ENCODE measurements at regions not wholly inside any gene's neighbourhood (a gene's known extent, or its start where the extent isn't known, plus 50 kb on each side); places are given as distances from the start of the nearest gene placed in this dataset.
A peak's percentile ranks its signal among the peaks of the same experiment; 100 is the strongest.

- TF ChIP-seq CTCF (IDR thresholded peaks at IDR 0.05; ENCODE audit: control extremely low read depth, extremely low read depth), result no peak
- H3K9ac ChIP-seq (ENCODE audit: insufficient read depth in 1 of 2, low read length in 2 of 2), result no peak overlapping the region
- ATAC-seq (ENCODE audit: insufficient read depth, low FRiP score) (no peak), DNase-seq (no peak)
- H3K27me3 ChIP-seq (ENCODE audit: control insufficient read depth in 3 of 3, insufficient read depth in 3 of 3, low read length in 2 of 3), result peaks cover 0 to 11% (median 0%) of the 10 kb centered on the region in 3 donors
- no peaks in the 10 kb centered on the region for H3K4me1 ChIP-seq (ENCODE audit: control insufficient read depth in 5 of 5, insufficient read depth in 5 of 5, low read length in 5 of 5)
- no peaks in the 10 kb centered on the region for H3K9me3 ChIP-seq (ENCODE audit: control insufficient read depth in 4 of 4, insufficient read depth in 3 of 4, low read length in 3 of 4)
- H3K36me3 ChIP-seq (ENCODE audit: control insufficient read depth in 4 of 4, insufficient read depth in 4 of 4, low read length in 4 of 4), result no peaks in the 10 kb centered on the region
- WGBS, 2 donors, result 59 to 63% methylated on average over 6 of the region's 6 CpGs
- H3K4me3 ChIP-seq, result no peak overlapping the region
- no peak overlapping the region for H3K27ac ChIP-seq (ENCODE audit: low read depth in 1 of 2, low read length in 1 of 2)
Measured at GRCh38 chr1:29744684-29745490, 508.6 kb downstream of the PTPRU start.

GRCh38 chr1:29743931-29744330, 507.6 kb downstream of the PTPRU start:
- ATAC-seq (ENCODE audit: insufficient read depth, low FRiP score), result no peak
- WGBS, 2 donors, result 83 to 86% methylated on average over 7 of the region's 7 CpGs

GRCh38 chr1:29743264-29743663, 506.9 kb downstream of the PTPRU start:
- 84 to 87% methylated on average over 5 of the region's 5 CpGs for WGBS, 2 donors
- Histone ChIP-seq H3K4me3 (no peak overlapping the region), H3K9me3 (ENCODE audit: control insufficient read depth in 4 of 4, insufficient read depth in 3 of 4, low read length in 3 of 4) (peaks cover 0 to 8% (median 0%) of the 10 kb centered on the region in 4 donors), H3K36me3 (ENCODE audit: control insufficient read depth in 4 of 4, insufficient read depth in 4 of 4, low read length in 4 of 4) (no peaks in the 10 kb centered on the region), H3K4me1 (ENCODE audit: control insufficient read depth in 5 of 5, insufficient read depth in 5 of 5, low read length in 5 of 5) (no peaks in the 10 kb centered on the region), H3K27me3 (ENCODE audit: control insufficient read depth in 3 of 3, insufficient read depth in 3 of 3, low read length in 2 of 3) (peaks cover 0 to 11% (median 0%) of the 10 kb centered on the region in 3 donors), H3K9ac (ENCODE audit: insufficient read depth in 1 of 2, low read length in 2 of 2) (no peak overlapping the region), H3K27ac (ENCODE audit: low read depth in 1 of 2, low read length in 1 of 2) (no peak overlapping the region)
- peak in 1 of 3 donors; percentile 5 for DNase-seq
- no peak for ATAC-seq (ENCODE audit: insufficient read depth, low FRiP score)
- no peak for TF ChIP-seq CTCF (IDR thresholded peaks at IDR 0.05; ENCODE audit: control extremely low read depth, extremely low read depth)

More at GRCh38 chr1:29743931-29744330, 507.6 kb downstream of the PTPRU start:
- peaks cover 0 to 11% (median 0%) of the 10 kb centered on the region in 3 donors for H3K27me3 ChIP-seq (ENCODE audit: control insufficient read depth in 3 of 3, insufficient read depth in 3 of 3, low read length in 2 of 3)
- H3K27ac ChIP-seq (ENCODE audit: low read depth in 1 of 2, low read length in 1 of 2), result no peak overlapping the region
- no peak for TF ChIP-seq CTCF (IDR thresholded peaks at IDR 0.05; ENCODE audit: control extremely low read depth, extremely low read depth)
- no peak overlapping the region for H3K4me3 ChIP-seq
- no peaks in the 10 kb centered on the region for H3K36me3 ChIP-seq (ENCODE audit: control insufficient read depth in 4 of 4, insufficient read depth in 4 of 4, low read length in 4 of 4)
- H3K9me3 ChIP-seq (ENCODE audit: control insufficient read depth in 4 of 4, insufficient read depth in 3 of 4, low read length in 3 of 4), result peaks cover 0 to 4% (median 0%) of the 10 kb centered on the region in 4 donors
- no peaks in the 10 kb centered on the region for H3K4me1 ChIP-seq (ENCODE audit: control insufficient read depth in 5 of 5, insufficient read depth in 5 of 5, low read length in 5 of 5)
- H3K9ac ChIP-seq (ENCODE audit: insufficient read depth in 1 of 2, low read length in 2 of 2), result no peak overlapping the region
- DNase-seq, result peak in 1 of 3 donors; percentile 9
